NCI-H2196 treated with DMSO at 0.1 percent for 48 hours (cell line): ENCODE measurements at regions not wholly inside any gene's neighbourhood (a gene's known extent, or its start where the extent isn't known, plus 50 kb on each side); places are given as distances from the start of the nearest gene placed in this dataset.

Source experiments
- DNase-seq: peaks from one replicate; lab custom pipeline; 2025; ENCODE audit not compliant: unreplicated experiment; lab: John Stamatoyannopoulos, UW

DNA sequence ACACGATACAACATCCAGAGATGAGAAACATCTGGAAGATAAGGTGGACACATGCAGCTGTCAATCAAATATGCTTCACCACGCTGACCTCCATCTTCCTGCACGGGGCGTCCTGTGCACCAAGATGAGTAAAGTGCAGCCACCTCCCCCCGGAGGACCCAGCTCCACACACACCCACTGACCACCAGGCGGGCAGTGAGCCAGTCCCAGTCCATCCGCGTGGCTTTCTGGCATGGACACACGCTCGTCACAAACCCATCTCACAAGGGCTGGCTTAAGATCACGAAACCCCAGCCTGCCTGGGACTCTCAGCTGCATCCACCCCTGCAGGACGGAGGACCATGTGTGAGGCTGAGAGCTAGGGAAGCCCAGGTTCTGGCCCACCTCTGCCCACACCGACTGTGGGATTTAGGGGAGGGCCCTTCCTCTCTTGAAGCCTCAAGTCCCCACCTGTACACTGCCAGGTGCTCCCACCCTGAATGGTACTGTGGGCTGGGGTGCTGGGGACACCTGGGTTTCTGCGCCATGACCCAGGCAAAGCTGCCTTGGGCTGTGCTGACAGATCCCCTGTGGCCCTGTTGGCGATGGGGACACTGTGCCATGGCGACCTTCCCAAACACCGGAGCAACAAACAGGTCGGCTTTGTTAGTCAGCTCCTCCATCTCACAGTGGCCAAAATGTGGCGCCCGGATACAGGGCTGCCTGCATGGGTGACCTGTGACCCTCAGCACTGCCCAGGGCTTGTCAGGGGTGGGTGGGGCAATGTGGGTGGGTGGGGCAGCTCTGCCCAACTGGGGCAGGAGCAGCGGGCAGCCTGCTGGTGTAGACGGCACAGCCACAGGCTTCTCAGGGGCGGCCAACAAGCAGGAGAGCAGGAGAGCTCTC lies 629.0 kb downstream of the TBC1D22A start:
- DNase-seq = no peak

GRCh38 chr22:47390026-47390970 lies 627.8 kb downstream of the TBC1D22A start:
- DNase-seq = no peak

- no peak for DNase-seq
These were observed 626.8 kb downstream of the TBC1D22A start for GRCh38 chr22:47389201-47389600.

DNA sequence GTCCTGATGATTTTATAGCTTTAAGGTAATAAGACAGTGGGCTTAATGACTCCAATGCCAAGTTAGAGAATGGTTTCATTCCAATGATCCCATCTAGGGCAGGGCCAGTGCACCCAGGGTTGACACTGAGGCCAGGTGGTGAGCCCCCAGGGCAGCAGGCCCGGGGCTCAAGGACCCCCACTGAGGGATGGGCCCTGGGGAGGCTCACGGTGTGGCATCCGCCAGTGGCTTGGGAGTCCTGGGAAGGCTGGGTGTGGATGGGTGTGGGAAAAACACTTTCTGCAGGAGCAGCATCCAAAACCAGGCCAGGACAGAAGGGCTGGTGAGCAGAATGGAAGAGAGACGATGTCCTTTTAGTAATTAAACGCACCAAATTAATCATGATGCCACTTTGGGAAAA lies 626.3 kb downstream of the TBC1D22A start:
- DNase-seq = no peak

DNA sequence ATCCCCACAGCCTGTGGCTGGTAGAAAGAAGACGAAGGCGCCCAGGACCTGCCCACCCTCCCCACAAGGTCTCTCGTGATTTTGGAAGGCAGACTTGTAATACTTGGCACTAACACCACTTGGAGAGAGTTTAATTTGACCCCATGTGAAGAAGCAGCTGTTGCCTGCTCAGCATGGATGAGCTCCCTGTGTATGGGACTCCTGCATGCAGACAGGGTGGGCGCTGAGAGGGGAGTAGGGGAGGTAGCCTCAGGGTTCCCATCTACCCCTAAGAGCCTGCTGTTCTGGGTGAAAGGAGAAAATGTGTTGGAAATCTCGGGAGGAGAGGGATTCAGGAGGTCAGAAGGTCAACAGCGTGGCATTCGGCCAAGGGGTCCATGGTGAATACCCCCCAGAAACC lies 625.9 kb downstream of the TBC1D22A start:
- DNase-seq = no peak

DNA sequence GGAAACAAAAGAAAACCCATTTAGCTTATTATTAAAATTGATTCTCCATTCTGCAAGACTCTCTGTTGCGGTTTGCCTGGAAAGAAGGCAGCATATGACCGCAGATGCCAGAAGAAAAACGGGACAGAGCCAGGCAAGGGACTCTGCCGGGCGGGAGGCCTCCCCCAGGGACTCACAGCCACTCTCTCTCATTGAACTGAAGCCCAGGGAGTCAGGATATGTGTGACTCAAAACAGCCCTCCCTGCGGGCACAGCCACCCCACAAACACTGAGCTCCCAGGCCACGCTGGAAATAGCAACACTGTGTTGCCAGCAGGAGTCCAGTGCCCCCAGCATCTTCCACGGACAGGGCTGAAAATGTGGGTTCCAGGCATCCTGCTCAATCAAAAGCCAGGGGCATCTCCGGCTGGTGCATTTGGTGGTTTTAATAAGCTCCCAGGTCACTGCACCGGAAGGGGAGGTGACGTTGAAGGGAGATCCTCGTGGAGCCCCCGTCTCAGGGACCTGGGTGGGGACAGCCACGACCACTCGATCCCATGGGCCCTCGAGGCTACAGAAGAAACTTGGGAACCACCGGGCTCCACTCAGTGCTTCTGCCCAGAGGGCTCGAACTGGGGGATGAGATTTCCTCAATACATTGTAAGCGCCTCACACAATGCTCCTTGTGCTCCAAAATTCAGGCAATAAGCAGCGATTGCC lies 624.5 kb downstream of the TBC1D22A start:
- DNase-seq = no peak

- DNase-seq = no peak
These were observed 622.5 kb downstream of the TBC1D22A start for GRCh38 chr22:47384977-47385376.

- no peak for DNase-seq
These were observed 619.9 kb downstream of the TBC1D22A start for GRCh38 chr22:47382164-47382890.

DNA sequence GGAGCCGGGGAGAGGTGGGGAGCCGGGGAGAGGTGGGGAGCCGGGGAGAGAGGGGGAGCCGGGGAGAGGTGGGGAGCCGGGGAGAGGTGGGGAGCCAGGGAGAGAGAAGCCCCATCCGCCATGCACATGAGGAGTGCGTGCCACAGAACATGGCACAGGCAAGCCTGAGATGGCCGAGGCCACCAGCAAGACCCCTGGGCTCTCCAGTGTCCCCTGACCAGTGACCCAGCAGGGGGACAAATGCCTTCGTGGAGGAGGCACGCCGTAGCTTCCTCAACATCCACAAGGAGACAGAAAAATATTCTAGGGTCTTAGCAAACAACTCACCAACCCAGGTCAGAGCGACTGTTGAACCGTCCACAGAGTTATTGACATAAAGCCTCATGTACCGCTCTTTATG lies 618.8 kb downstream of the TBC1D22A start:
- no peak for DNase-seq

- DNase-seq = no peak
These were observed 618.2 kb downstream of the TBC1D22A start for GRCh38 chr22:47380692-47381091.

DNA sequence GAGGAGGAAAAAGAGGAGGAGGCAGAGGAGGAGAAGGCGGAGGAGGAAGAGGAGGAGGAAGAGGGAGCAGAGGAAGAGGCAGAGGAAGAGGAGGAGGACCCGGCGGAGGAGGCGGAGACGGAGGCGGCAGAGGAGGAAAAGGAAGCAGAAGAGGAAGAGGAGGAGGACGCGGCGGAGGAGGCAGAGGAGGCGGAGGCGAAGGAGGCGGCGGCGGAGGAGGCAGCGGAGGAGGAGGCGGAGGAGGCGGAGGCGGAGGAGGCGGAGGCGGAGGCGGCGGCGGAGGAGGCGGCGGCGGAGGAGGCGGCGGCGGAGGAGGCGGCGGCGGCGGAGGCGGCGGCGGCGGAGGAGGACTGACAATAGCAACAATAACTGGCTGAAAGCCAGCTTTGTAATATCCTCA lies 616.6 kb downstream of the TBC1D22A start:
- DNase-seq = no peak

DNA sequence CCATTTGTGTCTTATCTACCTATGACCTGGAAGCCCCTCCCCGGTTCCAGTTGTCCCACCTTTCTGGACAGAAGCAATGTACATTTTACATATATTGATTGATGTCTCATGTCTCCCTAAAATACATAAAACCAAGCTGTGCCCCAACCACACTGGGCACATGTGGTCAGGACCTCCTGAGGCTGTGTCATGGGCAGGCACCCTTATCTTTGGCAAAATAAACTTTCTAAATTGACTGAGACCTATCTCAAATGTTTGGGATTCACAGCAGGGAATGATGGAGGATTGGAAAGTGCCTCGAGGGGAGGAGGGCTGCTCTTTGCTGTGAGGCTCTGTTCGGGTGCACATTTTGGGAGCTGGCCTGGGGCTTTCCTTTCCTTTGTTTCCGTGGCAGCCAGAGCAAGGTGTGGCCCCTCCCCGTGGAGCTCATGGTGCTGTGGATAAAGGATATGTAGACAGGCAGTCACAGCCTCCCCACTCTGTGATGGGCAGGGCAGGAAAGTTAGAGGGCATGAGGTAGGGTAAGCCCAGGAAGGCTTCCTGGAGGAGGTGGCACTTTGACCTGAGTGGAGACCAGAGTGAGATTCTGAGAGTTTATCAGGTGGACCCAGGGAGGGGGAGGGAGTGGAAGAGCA lies 615.6 kb downstream of the TBC1D22A start:
- DNase-seq = no peak

DNA sequence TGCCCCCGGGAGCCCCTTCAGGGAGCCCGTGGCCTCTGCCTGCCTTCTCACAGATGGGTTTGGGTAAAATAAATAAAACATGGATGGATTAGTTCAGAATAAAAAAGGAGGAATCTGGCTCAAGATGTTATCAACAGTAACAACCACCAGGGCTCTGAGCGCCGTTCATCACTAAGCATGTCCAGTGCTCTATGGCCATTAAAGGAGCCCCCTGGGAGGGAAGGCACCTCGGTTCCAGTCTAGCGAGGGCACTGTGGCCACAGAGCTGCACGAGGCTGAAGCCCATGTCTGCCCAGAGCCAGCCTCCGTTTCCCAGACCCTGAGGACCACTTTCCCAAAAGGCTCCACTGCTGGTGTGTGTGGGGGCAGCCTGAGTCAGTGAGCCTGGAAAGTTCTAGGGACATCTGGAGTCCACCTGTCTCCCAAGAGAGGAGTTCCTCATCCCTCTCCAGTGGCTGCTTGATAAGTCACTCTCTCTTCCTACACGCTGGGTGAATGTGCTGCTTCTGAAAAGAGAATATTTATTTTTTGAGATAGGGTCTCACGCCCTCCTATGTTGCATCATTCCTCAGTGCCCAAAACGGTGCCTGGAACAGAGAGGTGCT lies 614.6 kb downstream of the TBC1D22A start:
- DNase-seq = no peak

- DNase-seq = no peak
These were observed 613.9 kb downstream of the TBC1D22A start for GRCh38 chr22:47376322-47376700.

GRCh38 chr22:47375621-47376321 lies 613.3 kb downstream of the TBC1D22A start:
- no peak for DNase-seq

- DNase-seq = no peak
These were observed 612.6 kb downstream of the TBC1D22A start for GRCh38 chr22:47374901-47375575.

GRCh38 chr22:47374273-47374771 lies 611.9 kb downstream of the TBC1D22A start:
- DNase-seq = no peak

DNA sequence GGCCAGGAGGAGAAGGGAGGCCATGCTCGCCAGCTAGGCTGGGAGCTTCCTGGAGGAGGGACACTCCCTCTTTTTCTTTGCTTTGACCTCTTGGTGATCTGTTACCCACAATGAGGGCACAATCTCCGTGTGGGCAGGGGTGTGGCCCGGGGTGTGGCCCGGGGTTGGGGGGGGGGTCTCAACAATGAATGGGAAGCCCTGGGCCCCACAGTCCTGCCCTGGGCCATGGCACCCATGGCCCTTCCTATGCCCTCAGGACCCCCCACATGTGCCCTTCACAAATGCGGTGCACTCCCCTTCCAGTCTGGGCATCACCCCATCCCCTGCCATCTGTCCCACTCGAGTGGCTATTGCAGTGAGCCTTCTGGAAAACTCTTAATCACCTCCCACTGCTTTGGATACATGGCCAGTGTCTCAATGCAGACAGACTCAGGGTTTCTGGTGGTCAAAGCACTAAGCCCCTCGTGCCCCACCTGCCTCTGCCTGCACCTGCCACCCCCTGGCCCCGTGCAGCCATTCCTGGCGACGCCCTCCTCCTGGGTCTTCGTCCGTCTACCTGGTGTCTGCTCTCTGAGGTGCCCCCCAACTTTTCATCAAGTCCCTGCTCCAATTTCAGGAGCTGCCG lies 611.3 kb downstream of the TBC1D22A start:
- DNase-seq = no peak
